DMS53 treated with DMSO at 0.1 percent for 48 hours (cell line): ENCODE measurements at regions not wholly inside any gene's neighbourhood (a gene's known extent, or its start where the extent isn't known, plus 50 kb on each side); places are given as distances from the start of the nearest gene placed in this dataset.

Experiments used
- DNase-seq: peaks from one replicate; lab custom pipeline; 2025; ENCODE audit not compliant: unreplicated experiment; lab: John Stamatoyannopoulos, UW

GRCh38 chr9:38287420-38287985, 105.0 kb upstream of the ALDH1B1 start:
- no peak for DNase-seq

GRCh38 chr9:38286766-38287165, 105.7 kb upstream of the ALDH1B1 start:
- DNase-seq = no peak

DNA sequence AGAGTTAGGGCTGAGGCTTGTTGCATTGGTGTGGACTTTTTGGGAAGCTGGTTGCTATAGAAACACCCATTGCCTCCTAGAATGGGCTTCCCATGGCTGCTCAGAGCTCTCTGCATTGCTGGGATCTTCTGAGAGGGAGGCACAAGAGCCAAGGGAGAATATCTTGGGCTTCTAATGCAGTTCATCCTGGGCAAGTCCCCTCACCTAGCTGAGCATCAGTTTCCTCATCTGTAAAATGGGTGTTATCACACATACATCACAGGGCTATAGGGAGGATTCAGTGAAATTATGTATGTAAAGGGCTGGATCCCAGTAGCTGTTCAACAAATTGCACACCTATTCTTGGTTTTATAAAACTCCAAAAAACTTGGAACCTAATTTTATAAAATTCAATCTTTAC, 106.1 kb upstream of the ALDH1B1 start:
- no peak for DNase-seq

- DNase-seq = no peak
These were observed 107.3 kb upstream of the ALDH1B1 start for GRCh38 chr9:38285236-38285635.

GRCh38 chr9:38284588-38285051, 107.9 kb upstream of the ALDH1B1 start:
- DNase-seq = no peak

DNA sequence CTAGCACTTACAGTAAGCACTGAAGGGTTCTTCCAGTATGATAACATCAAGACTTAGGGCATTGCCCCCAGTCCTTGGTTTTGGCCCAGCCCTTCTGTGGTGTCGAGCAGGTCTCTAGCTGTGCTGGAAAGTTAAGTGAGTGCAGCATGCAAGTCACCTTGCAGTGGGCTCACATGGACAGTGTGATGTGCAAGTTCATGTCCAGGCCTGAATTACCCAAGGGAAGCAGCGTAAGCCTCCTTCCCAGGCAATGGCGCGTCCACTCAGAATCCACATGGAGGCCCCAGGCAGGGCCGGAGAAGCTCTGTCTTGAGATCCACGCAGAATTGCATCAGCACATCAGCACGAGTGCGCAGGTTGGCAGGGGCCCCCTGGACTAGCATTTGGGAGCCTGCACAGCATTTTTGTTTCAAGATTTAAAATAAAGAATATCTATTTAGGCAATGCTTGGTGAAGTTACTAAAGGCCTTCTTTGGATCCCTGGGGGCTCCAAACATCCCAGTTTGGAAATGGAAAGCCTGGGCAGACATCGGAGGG, 108.4 kb upstream of the ALDH1B1 start:
- DNase-seq = no peak

- DNase-seq = no peak
These were observed 109.7 kb upstream of the ALDH1B1 start for GRCh38 chr9:38282756-38283155.

GRCh38 chr9:38281917-38282316, 110.6 kb upstream of the ALDH1B1 start:
- no peak for DNase-seq

- DNase-seq = no peak
These were observed 111.3 kb upstream of the ALDH1B1 start for GRCh38 chr9:38281196-38281595.

DNA sequence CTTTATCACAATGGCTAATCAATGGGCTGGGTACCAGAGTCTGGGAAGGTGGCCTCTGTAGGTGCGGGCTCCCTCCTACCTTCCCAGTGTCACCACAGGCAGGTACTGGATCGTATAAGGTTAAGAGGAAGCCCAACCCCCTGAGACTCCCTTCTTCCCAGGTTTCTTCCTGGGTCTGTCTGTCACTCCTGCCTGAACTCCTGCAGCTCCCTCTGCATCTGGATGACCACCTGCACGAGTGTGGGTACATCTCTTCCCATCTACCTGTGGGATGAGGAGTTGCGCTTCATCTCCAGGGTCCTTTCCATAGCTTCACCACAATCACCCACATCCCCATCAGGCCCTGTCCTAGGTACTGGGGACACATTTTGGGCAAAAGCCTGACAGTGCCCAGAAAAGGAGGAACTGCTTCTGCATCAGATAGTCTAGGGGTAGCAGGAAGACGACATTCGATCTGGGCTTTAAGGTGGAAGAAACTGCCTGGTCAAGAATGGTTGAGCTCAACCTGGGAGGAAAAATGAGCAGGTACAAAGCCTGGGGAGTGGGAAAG, 112.2 kb upstream of the ALDH1B1 start:
- no peak for DNase-seq

DNA sequence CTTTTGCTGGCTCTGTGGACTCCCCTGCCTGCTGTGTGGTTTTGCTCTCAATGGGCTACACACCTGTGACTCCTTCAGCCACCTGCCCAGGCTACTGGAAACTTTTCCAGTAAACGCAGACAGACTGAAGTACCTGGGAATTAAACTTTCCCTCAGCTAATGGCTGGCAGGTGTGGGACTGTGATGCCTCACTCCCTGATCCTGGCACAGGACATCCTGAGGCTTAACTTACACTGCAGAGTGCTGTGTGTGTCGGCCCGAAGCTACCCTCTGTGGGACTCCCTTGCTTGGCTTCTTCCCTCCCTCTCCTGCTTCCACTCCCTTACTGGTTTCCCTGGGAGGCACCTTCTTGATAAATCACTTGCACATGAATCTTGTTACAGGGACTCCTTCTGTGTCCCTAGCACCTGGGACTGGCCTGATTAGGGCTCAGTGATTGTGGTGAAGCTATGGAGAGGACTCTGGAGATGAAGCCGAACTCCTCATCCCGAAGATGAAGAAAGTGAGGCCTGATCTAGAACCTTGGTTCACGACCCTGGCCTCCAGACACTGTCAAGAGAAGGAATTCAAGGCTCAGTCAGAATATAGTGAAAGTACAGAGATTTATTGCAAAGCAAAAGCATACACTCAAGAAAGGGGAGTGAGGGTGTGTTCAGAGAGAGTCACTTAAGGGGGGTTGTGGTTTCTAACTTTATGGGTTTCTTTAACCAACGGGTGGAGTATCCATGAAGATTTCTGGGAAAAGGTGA, 113.4 kb upstream of the ALDH1B1 start:
- DNase-seq = no peak

DNA sequence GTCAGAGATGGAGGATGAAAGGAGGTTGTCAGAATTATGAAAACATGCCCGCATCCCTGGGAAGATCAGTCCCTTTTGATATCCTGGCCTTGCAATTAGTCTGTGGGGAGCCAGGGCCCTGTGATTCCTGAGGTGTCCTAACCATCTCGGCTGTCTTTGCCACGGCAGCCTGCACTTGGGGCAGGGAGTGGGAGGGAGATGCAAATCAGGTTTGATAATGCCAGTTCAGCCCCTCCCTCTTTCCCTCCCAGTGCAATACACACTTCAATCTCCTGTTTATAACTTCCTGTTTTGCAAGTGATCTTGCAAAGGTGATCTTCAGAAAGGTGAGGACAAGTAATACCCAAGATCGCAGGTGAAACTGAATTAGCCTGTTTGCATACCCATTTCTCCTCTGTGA, 114.0 kb upstream of the ALDH1B1 start:
- no peak for DNase-seq

GRCh38 chr9:38277601-38278200, 114.8 kb upstream of the ALDH1B1 start:
- DNase-seq = no peak

GRCh38 chr9:38276771-38277439, 115.6 kb upstream of the ALDH1B1 start:
- DNase-seq = no peak

DNA sequence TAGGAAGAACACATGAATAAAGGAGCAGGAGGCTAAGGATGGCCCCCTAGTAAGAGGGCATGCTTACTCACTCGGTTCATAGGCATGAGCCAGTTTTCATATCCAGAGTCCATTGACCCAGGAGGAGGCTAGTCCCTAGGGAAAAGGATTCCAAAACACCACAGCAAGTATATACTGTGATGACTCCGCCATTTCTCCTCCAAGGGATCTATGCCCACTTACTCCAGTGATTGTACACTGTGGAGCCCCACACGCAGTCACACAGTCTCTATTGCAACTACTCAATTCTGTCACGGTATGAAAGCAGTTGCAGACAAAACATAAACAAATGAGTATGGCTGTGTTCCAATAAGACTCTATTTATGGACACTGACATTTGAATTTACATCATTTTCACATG, 117.7 kb upstream of the ALDH1B1 start:
- no peak for DNase-seq

DNA sequence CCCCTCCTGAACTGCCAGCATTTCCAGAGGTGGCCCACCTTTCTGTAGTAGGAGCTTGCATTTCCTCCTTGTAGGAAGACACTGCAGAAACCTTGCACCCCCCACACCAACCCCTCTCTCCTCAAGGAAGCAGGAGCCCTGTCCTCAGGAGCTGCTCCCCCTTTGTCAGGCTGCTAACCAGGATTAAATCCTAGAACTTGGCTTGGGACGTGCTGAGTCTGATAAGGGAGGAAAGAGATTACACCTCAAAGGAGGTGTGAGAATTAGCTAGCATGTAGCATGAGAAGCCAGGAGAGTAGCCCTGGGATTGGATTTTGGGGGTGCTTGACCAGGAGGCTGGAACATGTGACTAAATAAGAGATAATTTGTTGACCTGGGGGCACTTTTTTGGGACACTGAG, 119.8 kb upstream of the ALDH1B1 start:
- DNase-seq = no peak

- no peak for DNase-seq
These were observed 120.7 kb upstream of the ALDH1B1 start for GRCh38 chr9:38271666-38272241.

DNA sequence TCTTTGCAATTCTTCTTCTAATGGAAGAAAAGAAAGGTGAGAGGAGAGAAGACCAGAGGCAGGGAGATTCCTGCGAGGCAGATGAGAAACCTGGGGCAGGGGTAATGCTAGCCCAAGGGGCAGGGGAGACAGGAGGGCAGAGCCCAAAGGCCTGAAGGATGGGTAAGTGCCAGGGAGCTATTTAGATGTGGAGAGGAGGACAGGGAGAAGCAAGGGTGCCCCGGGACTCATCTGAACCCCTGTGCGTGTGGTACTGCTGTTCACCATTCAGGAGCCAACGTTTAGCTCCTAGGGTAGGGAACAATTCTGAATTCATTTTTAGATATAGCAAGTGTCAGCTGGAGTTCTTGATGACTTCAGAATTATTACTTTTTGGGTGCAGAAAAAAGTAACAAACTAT, 122.7 kb upstream of the ALDH1B1 start:
- DNase-seq = no peak

DNA sequence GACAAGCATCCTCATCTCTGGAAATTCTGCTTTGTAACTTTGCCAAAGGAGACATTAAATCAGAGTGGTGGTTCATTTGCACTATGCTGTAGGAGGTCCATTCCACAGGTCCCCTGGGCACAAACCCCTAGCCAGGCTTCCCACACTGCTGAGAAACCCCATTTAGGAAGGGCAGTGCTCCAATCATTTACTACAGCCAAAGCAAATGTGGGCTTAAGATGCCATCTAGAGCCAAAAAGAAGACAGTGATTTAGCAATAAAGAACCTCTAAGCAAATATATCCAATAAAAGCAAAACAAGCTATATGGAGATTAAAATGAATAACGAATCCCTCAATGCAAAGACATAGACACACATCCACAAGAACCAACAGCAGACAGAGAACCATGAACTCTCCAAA, 129.0 kb upstream of the ALDH1B1 start:
- DNase-seq = peak; percentile 47

DNA sequence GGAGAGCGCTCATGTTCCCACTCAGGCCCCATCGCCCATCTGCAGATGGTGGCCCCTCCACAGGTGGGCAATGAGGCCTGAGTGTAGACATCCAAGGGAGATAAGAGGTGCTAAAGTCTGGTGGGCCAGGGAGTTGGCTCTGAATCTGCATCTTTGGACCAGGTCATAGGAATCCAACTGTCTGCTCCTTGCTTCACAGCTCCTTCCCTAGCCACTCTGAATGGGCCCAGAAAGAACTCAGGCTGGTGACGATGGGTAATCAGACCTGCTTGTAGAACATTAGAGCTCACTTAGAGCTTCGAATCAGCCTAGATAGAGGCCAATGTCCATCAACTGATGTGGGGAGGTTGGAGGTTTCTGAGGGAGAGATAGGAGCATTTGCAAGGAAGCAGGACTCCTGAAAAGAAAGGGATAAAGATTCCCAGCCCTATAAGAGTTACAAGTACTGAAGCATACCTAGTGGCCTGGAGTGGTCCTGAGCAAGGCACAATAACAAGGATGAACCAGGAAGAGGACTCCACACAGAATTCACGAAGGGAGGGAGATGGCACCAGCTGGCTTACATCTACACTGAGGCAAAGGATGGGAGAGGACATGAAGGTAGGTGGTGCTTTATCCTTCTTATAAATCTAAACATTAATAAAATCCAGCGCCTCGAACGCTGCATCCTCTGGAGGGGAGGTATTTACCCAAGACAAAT, 132.8 kb upstream of the ALDH1B1 start:
- DNase-seq = no peak
